ENCODE measurements at regions not wholly inside any gene's neighbourhood (a gene's known extent, or its start where the extent isn't known, plus 50 kb on each side); places are given as distances from the start of the nearest gene placed in this dataset.
A peak's percentile ranks its signal among the peaks of the same experiment; 100 is the strongest.

DNA sequence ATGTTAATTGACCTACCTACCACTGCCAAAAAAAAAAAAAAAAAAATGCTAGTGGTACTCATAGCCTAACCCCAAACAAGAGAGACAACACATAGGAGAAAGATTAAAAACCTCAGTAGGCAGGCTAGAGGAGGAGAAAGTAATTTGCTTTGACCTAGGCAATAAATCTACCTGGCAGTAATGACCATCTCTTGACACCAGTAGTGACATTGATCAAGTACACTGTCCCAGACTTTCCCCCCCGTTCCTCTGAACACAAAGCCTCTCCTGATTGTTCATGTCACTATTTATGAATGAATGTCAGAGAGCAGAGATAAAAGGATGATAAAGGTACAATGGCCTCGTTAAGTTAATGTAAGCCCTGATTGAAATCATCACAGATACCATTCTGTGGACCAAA, 746.8 kb downstream of the CBLN4 start:
- DNase-seq (ENCODE audit: low spot score): no peak

DNA sequence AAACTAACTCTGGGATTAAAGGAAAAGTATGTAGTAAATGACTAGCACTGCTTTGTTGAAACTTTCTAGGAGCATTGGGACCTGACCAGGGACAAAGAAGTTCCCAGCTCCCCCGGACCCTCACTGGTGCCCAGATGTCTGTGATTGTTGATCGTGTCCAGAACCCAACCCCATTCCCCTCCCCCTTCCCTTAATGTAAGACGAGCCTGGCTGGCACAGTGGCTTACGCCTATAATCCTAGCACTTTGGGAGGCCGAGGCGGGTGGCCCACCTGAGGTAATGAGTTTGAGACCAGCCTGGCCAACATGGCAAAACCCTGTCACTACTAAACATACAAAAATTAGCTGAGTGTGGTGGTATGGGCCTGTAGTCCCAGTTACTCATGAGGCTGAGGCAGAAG, 750.3 kb downstream of the CBLN4 start:
- DNase-seq (ENCODE audit: low spot score): no peak

DNA sequence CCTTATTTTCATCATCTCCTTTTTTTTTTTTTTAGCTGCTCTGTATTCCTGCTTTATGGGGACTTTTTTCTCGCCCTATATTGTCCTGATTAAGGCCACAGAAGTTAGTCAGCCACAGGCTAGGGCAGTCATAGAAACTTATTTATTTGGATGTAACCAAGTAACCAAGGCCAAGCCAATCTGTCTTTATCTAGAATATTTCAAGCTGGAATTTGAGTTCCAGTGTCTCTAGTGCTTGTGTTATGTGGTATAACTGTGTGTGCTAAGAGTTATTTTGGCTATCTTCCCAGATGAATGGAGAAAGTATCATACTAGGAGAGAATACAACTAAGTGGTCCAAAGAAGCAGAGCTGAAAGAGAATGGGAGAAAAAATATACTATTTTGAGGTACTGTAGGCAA, 751.5 kb downstream of the CBLN4 start:
- DNase-seq (ENCODE audit: low spot score): no peak

DNA sequence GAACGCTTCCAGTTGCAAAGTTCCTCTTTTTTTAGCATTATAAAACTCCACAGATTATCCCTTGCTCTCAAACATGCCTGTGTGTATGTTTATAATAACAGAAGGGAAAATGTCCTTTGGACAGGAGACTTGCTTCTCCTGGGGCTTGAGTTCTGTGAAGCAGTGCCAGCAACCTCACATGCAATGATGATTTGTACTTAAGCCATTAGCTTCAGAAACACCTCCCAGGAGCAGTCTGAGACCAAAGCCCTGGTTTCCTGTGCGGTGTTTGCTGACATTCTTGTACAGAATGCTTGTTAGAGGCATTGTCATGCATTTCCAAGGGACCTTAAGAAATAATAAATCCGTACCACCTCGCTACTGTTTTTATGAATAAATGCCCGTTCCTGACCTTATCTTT, 752.8 kb downstream of the CBLN4 start:
- peak; percentile 1 for DNase-seq (ENCODE audit: low spot score)

DNA sequence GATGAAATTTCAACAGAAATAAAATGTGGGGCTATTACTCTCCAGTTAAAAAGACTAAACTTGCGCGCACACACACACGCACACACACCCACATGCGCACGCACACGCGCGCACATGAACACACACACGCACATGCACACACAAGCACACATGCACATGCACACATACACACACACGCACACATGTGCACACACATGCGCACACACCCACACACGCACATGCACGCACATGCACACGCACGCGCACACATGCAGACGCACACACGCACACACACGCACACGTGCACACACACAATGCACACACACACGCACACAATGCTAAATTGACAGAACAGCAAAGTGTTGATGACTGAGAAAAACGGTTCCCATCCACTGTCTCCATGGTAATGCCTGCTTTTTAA, 754.1 kb downstream of the CBLN4 start:
- no peak for DNase-seq (ENCODE audit: low spot score)

DNA sequence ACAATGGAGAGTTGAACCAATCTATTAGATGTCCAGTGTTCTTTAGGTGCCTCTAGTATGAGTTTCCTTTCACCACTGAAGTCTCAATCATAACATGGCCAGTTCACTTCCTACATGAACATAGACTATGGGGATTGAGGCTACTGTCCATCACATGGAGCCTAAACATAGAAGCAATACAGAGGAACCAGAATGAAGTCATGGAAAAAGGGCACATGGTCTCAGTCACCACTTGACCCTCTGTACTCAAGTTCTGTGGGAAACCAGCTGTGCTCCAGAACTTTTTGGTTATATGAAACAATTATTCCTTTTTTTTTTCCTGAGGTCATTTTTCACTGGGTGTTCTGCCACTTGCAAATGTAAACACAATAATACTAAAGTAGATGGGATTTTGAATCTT, 762.5 kb downstream of the CBLN4 start:
- DNase-seq (ENCODE audit: low spot score): no peak

DNA sequence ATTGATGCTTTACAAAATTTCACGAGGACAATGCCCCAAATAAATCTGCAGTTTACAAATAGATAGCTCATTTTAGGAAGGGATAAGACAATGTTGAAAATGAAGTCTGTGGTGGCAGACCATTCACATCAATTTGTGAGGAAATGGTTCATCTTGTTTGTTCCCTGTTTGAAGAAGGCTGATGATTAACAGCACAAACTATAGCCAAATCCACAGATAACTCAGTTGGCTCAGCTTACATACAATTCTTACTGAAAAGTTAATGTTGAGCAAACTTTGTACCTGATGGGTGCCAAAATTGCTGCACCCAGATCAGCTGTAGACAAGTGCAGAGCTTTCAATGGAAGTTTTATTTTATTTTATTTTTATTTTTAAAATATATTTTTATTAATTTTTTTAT, 763.9 kb downstream of the DOK5 start:
- DNase-seq (ENCODE audit: low spot score): no peak

DNA sequence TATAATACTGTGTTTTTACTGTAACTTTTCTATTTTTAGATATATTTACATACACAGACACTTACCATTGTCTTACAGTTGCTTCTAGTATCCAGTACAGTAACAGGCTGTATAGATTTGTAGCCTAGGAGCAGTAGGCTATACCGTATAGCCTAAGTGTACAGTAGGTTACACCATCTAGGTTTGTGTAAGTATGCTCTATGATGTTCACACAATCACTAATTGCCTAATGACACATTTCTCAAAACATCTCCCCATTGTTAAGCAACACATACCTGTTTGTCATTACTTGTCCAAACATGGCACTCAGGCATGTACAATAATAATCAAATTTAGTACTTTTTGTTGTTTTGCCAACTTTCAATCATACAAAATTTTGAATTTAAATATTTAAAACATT, 757.3 kb downstream of the DOK5 start:
- no peak for DNase-seq (ENCODE audit: low spot score)

DNA sequence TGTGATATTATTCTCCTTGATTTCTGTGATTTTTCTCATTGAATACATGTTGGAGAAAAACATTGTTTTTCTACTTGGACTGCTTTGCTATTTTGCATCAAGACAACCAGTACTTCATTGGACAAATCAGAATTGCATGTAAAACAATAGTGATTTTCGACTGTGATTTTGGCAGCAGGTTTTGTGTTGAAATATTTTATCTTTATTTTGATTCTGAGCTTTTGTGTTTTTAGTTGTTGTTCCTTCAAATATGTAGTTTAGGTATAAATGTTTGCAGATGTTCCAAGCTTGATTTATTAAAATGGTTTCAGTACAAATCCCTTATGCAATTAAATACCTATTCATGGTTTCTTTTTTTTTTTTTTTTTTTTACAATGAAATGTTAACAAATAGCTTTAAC, 754.1 kb downstream of the DOK5 start:
- no peak for DNase-seq (ENCODE audit: low spot score)

DNA sequence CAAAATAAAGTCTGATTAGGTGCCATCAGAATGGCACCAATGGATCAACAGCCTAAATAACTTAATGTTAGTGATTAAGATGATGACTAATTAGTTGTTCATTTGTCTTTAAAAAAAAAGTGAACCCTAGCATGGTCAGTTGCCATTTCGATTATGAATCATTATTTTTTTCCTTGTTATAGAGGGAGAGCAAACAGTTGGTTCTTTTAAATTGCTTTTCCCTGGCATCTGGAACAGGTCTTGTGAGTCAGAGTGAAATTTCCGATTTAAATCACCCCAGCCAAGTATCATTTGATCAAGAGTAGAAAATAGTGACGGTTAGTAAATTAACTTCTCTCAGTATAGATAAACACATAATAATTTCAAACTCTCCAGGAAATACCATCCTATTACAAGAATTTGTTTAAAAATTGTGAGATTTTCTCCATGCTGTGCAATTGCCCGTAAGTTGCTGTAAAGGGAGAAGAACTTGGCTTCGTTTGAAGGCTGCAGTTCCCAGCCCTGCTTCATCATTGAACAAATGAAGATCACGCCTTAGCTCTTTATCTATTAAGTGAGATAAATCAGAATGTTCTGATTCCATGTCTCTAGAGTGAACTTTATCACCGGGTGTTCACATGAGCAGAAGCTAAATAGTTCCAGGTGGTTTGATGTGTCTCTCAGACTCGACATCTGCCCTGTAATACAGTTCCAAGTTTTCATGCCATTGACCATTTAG, 741.3 kb downstream of the DOK5 start:
- DNase-seq (ENCODE audit: low spot score): no peak

DNA sequence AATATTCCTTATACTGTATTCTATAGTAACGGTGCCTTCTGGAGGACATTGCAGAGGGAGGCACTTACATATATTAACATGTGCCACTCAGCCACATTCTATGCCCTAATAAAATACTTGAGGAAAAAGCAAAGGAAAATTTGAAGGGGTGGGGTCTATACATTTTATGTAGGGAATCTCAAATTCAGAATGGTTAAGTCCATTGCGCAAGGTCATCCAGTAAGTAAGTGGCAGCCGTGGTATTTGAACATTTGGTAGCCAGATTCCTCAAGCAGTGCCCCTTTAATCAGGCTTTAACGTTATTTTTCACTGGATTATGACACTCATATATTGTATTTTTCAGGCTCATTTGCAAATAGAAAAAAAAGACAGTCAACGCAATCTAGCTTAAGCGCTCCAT, 738.3 kb downstream of the DOK5 start:
- DNase-seq (ENCODE audit: low spot score): no peak

DNA sequence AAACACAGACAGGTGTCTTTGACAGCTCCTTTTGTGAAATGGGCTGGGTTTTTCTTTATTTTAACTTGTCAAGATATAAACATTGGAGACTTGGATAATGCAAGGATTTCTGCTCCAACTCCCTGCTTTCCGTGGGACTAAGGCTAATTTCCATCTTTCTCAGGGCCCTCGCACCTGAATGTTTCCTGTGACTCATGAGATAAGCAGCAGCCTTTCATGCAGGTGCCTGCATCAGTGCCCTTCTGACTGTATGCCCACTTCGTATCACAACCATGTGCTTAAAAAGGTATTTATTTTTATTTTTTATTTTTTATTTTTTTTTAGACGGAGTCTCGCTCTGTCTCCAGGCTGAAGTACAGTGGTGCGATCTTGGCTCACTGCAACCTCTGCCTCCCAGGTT, 736.1 kb downstream of the DOK5 start:
- DNase-seq (ENCODE audit: low spot score): no peak

DNA sequence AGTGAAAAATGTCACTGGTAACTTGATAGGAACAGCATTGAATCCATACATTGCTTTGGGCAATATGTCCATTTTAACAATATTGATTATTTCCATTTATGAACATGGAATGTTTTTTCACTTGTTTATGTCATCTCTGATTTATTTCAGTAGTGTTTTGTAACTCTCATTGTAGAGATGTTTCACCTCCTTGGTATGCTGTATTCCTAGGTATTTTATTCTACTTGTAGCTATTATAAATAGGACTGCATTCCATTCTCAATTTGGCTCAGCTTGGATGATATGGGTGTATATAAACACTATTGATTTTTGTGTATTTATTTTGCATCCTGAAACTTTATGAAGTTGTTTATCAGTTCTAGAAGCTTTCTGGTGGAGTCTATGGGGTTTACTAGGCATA, 730.3 kb downstream of the DOK5 start:
- DNase-seq (ENCODE audit: low spot score): no peak

DNA sequence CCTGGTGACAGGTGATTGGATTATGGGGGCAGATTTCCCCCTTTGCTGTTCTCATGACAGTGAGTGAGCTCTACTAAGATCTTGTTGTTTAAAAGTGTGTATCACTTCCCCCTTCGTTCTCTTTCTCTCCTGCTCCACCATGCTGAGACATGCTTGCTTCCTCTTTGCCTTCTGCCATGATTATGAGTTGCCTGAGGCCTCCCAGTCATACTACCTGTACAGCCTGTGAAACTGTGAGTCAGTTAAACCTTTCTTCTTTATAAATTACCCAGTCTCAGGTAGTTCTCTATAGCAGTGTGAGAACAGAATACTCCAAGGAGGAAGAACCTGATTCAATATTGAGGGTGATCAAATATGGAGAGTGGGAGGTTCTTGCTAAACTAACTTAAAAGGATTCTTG, 724.9 kb downstream of the DOK5 start:
- DNase-seq (ENCODE audit: low spot score): no peak

DNA sequence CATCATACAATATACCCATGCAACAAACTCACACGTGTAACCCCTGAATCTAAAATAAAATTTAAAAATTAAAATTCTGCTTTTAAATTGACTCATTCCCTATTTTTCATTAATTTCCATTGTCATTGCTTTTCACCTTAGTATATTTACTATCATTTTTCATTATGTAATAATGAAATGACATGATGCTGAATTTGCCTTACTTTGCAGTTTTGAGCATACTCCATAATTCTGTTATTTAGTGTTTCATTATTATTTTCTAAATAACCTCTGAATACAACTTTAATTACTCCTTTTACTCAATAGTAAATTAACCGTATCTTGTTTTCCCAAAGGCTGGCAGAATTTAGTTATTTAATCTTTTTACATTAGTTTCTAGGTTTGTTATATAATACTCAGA, 719.6 kb downstream of the DOK5 start:
- no peak for DNase-seq (ENCODE audit: low spot score)

DNA sequence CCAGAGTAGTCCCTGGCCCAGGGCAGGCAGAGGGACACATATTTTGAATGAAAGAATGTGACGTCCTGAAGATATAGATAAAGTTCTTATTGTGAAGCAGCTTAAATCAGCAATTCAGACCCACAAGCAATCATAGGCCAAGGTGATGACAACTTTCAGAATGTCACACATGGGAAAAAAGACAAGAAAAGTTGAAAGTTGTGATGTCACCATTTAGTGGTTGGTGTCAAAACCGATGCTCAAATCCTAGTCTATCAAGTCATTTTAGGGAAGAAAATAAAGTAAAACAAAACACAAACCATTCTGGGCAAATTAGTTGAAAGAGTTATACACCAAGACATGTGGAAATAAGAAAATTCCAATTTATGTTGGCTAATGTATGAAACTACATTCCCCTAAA, 710.8 kb downstream of the DOK5 start:
- DNase-seq (ENCODE audit: low spot score): no peak

DNA sequence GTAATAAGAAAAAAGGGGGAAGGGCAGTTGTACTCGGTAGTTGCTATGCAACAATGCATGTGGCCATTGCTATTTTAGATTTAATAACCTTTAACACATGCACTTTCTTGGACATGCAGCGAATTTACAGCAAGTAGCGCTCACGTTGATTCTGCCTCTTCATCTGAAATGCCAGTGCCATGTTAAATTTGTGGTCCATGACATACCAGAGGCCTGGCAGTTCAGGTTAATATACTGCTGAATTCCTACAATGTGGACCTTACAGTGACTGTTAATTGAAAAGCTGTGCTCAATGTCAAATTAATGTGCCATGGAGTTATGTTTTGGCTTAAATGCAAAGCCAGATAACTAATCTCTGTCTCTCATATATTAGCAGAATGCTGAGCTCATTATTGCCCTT, 699.7 kb downstream of the DOK5 start:
- no peak for DNase-seq (ENCODE audit: low spot score)

DNA sequence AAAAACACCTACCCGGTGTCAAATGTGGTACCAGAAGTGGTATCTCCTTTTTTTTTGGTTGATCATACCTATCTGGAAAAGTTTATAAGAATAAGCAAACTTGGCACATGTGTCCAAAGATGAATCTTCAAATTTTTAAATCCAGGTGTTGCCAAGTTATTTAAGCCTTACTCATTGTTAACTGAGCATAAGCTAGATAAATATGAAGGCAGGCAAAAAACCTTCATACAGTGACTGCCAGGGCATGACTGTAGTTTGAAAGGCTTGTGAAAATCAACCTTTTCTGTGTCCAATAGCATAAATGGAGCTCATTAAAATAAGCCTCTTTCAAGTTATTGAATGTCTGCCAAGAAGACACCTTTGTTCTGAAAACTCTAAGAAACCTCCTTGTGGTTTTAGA, 699.2 kb downstream of the DOK5 start:
- DNase-seq (ENCODE audit: low spot score): no peak

DNA sequence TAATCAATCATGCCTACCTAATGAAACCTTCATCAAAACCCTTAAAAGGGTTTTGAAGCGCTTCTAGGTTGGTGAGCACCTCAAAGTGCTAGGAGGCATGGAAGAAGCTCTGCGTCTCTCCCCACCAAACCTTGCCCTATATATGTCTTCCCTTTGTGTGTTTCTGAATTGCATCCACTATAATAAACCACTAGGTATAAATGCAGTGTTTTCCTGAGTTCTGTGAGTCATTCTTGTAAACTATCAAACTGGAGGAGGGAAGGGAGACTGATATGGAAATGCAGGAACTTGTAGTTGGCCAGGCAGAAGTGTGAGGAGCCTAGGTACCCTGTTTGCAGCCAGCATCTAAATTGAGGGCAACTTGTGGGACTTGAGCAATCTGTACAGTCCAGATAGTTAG, 698.8 kb downstream of the DOK5 start:
- no peak for DNase-seq (ENCODE audit: low spot score)

DNA sequence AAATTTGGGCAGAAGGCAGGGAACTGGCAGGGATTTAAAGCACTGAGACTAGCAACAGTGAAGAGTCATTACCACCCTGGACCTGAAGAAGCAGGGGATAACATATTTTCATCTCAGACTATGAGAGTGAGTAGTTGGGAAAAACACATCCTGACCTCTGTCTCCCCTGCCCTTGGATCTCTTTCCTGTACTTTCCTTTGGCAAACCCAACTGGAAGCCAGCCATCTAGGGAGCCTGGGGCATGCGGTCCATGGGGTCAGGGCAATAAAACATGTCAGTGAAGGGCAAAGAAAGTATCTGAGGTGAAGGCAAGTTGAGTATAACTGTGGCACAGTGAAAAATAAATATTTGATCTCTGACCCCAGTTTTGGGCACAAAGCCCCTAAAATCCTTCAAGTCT, 698.2 kb downstream of the DOK5 start:
- no peak for DNase-seq (ENCODE audit: low spot score)

DNA sequence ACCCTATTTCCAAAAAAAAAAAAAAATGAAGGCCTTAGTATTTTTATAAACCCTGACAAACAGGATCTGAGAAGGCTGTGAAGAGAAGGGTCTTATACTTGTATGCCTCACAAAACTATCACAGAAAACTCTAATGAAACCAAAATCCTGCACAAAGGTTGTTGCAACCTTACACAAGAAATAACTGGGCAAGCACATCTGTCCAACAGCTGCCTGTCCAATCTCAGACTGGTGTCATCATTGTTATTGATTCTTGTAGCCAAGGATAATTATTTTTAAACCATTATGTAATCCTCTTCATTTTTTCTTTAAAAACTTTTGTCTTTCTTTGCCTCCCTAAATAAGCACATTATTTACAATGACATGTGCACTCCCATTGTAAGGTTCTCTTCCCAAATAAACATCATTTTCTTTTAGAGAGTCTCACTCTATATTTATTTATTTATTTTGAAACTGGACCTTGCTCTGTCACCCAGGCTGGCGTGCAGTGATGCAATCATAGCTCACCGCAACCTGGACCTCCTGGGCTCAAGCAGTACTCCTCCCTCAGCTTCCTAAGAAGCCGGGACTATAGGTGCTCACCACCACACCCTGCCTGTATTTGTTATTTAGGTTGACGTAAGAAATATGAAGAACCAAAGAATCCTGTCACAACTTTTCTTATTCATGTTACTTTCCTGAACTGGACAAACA, 697.1 kb downstream of the DOK5 start:
- DNase-seq (ENCODE audit: low spot score): no peak

DNA sequence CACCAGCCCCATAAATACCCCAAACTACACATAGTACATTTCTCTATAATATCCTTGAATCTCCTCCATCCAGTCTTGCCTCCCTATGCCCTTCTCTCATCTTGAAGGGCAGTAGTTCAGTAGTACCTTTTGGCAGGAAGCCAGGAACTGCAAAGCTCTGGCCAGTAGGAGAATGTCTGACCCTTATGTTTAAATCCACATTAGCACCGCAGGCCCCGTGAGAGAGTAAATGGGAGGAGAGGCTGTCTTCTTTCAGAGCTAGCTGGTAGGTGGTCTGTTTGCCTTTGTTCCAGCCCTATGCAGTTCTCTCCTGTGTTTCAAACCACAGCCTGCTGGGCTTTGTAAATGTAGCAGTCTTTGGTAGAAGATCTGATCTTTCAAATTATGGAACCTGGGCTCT, 690.7 kb downstream of the DOK5 start:
- no peak for DNase-seq (ENCODE audit: low spot score)

DNA sequence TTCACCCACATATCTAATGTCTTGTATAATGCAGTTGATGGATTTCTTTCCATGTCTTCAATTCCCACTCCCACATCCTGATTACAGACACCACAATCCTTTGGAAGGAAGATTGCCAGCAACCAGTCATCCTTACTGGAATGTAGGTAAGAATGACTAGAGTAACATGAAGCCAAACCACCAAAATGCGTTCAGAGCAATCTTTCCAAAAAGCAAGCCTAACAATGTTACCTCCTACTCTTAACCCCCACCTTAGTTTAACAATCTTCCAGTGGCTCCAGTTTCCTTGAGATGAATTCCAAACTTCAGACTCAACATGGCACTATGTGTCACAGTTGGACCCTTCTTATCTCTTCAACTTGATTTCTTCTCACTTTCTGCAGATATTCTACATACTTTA, 685.6 kb downstream of the DOK5 start:
- DNase-seq (ENCODE audit: low spot score): no peak

DNA sequence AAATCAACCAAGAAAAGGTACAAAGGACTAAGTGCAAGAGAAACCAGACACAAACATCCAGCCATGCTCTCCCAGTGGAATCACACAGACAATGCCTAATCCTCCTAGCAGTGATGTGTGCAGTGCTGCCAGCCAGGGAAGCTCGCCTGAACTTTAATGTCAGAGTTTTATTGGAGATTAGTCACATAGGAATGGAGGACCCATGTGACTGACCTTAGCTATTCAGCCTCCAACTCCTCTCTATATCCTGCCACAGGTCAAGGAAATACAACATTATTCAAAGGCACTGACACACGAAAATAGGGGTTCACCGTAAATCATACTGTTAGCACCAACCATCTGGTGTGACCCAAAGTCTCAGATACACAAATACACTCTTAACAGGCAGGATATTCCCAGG, 684.6 kb downstream of the DOK5 start:
- no peak for DNase-seq (ENCODE audit: low spot score)
